Neural progenitor cell (in vitro differentiated cells): ENCODE measurements at regions not wholly inside any gene's neighbourhood (a gene's known extent, or its start where the extent isn't known, plus 50 kb on each side); places are given as distances from the start of the nearest gene placed in this dataset.

Experiments used
- CTCF ChIP-seq: fragments of 200-600 bp; sonication (generic); IDR thresholded peaks from 2 replicates; pipeline ENCODE4 v1.5.1; 2017; ENCODE audit warnings: antibody characterized with exemption, mild to moderate bottlenecking
- EZH2 ChIP-seq: fragments of 200-600 bp; sonication (generic); IDR thresholded peaks from 2 replicates; pipeline ENCODE4 v1.6.1; 2017; ENCODE audit warnings: antibody characterized with exemption, mild to moderate bottlenecking, moderate library complexity
- EZH2phosphoT487 ChIP-seq: fragments of 200-600 bp; sonication (generic); IDR thresholded peaks from 2 replicates; pipeline ENCODE4 v1.6.1; 2017; ENCODE audit warnings: antibody characterized with exemption

- TF ChIP-seq CTCF (no peak), EZH2 (no peak), EZH2phosphoT487 (no peak)
Measured at GRCh38 chr19:28603453-28603852, 609.5 kb downstream of the UQCRFS1 start.
